ENCODE measurements at regions not wholly inside any gene's neighbourhood (a gene's known extent, or its start where the extent isn't known, plus 50 kb on each side); places are given as distances from the start of the nearest gene placed in this dataset.

- TF ChIP-seq CTCF (IDR thresholded peaks at IDR 0.05) (no peak), POLR2A (IDR thresholded peaks at IDR 0.05) (no peak)
Measured at GRCh38 chr9:90001747-90002146, 396.9 kb downstream of the GADD45G start.
